ENCODE measurements at regions not wholly inside any gene's neighbourhood (a gene's known extent, or its start where the extent isn't known, plus 50 kb on each side); places are given as distances from the start of the nearest gene placed in this dataset.

DNA sequence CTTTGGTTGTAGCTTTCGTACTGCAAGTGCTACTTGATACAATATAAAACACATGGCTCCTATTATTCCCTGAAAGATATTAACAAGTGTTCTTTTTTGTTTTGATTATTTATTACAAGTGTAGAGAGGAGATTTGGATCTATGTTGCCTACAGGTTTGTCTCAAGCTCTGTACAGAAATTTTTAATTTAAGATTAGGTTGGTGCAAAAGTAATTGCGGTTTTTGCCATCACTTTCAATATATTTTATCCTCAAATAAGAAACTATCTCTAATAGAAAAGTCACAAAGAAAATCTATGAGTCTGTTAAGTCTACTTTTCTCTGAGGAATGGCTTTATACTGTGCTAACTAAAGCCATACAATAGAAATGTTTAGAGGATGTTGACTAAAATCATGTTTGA is 1086.1 kb downstream of the GRM8 start:
- DNase-seq (ENCODE audit: low spot score, unreplicated experiment), result no peak
- TF ChIP-seq, protein P1, sequence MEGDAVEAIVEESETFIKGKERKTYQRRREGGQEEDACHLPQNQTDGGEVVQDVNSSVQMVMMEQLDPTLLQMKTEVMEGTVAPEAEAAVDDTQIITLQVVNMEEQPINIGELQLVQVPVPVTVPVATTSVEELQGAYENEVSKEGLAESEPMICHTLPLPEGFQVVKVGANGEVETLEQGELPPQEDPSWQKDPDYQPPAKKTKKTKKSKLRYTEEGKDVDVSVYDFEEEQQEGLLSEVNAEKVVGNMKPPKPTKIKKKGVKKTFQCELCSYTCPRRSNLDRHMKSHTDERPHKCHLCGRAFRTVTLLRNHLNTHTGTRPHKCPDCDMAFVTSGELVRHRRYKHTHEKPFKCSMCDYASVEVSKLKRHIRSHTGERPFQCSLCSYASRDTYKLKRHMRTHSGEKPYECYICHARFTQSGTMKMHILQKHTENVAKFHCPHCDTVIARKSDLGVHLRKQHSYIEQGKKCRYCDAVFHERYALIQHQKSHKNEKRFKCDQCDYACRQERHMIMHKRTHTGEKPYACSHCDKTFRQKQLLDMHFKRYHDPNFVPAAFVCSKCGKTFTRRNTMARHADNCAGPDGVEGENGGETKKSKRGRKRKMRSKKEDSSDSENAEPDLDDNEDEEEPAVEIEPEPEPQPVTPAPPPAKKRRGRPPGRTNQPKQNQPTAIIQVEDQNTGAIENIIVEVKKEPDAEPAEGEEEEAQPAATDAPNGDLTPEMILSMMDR (IDR thresholded peaks at IDR 0.05; ENCODE audit: unreplicated experiment), result no peak
- H3K9me3 Mint-ChIP-seq (ENCODE audit: low read depth), result no peaks in the 10 kb centered on the region
- peaks cover 2% of the 10 kb centered on the region for H3K4me1 Mint-ChIP-seq (ENCODE audit: low read depth)
- H3K36me3 Mint-ChIP-seq (ENCODE audit: insufficient read depth), result no peaks in the 10 kb centered on the region
- no peaks in the 10 kb centered on the region for H3K27me3 Mint-ChIP-seq
- H3K27ac Mint-ChIP-seq, result no peak overlapping the region
- H3K4me3 Mint-ChIP-seq (ENCODE audit: low read depth), result no peak overlapping the region

DNA sequence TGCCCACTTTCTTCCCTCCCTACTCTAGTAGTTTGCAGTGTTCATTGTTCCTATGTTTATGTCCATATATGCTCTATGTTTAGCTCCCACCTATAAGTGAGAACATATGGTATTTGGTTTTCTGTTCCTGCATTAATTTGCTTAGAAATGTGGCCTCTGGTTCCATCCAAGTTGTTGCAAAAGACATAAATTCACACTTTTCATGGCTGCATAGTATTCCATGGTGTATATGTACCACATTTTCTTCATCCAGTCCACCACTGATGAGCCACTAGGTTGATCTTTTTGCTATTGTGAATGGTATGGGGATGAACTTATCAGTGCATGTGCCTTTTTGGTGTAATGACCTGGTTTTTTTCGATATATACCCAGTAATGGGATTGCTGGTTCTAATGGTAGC is 1089.1 kb downstream of the GRM8 start:
- no peak overlapping the region for H3K27ac Mint-ChIP-seq
- TF ChIP-seq, protein P1 (IDR thresholded peaks at IDR 0.05; ENCODE audit: unreplicated experiment), result no peak
- peaks cover 6% of the 10 kb centered on the region for H3K9me3 Mint-ChIP-seq (ENCODE audit: low read depth)
- peaks cover 2% of the 10 kb centered on the region for H3K4me1 Mint-ChIP-seq (ENCODE audit: low read depth)
- no peaks in the 10 kb centered on the region for H3K36me3 Mint-ChIP-seq (ENCODE audit: insufficient read depth)
- H3K27me3 Mint-ChIP-seq, result no peaks in the 10 kb centered on the region
- DNase-seq (ENCODE audit: low spot score, unreplicated experiment), result no peak
- no peak overlapping the region for H3K4me3 Mint-ChIP-seq (ENCODE audit: low read depth)

DNA sequence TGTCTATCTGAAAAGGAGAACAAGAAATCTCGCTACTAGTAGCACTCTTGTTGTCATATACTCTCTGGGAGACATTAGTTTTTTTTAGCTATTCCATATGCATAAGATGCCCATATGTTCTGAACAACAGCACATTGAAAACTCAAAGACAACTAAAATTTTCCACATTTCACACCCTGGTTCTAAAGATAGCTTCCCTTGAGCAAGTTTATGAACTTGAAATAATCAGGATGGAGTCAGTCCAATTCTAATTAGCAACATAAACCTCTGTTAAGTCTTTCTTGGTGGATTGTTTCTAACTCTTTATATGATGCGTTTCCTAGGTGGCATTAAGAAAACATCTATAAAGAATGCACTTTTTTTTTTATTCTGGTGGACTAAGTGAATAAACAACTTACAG is 1095.3 kb downstream of the GRM8 start:
- Mint-ChIP-seq H3K27me3 (no peaks in the 10 kb centered on the region), H3K4me3 (ENCODE audit: low read depth) (no peak overlapping the region), H3K9me3 (ENCODE audit: low read depth) (peaks cover 10% of the 10 kb centered on the region), H3K4me1 (ENCODE audit: low read depth) (peaks cover 4% of the 10 kb centered on the region), H3K27ac (no peak overlapping the region), H3K36me3 (ENCODE audit: insufficient read depth) (no peaks in the 10 kb centered on the region)
- DNase-seq (ENCODE audit: low spot score, unreplicated experiment), result no peak
- TF ChIP-seq, protein P1 (IDR thresholded peaks at IDR 0.05; ENCODE audit: unreplicated experiment), result no peak

DNA sequence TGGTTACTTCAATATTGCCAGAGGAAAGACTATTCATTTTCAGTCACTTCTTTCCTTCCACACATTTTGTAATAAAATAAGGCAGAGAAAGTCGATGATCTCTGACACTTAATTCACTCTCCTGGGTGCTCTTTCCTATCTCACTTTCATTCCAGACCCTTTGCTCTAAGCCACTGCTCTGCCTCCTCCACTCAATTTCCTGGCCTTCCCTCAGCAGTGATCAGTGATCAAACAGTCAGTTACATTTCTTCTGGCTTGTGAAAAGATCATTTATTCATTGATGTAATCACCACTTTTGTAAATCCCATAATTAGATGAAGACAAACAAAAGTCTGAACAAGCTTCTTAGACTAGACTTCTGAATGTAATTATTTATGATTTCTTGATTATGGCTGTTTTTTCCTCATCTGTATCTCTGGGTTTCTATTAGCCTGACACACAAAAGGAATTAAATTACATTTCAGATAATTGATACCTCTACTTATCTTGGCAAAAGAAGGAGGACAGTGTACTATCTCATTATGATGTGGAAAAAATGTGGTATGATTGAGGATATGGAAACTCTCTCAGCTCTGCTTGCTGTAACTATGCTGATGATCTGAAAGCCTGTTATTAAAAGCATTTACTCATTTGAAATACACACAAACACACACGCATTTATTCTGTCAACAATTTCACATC is 1102.3 kb downstream of the GRM8 start:
- Mint-ChIP-seq H3K36me3 (ENCODE audit: insufficient read depth) (no peaks in the 10 kb centered on the region), H3K27me3 (no peaks in the 10 kb centered on the region), H3K4me1 (ENCODE audit: low read depth) (peaks cover 4% of the 10 kb centered on the region), H3K27ac (no peak overlapping the region), H3K4me3 (ENCODE audit: low read depth) (no peak overlapping the region), H3K9me3 (ENCODE audit: low read depth) (no peaks in the 10 kb centered on the region)
- DNase-seq (ENCODE audit: low spot score, unreplicated experiment), result no peak
- TF ChIP-seq, protein P1 (IDR thresholded peaks at IDR 0.05; ENCODE audit: unreplicated experiment), result no peak

DNA sequence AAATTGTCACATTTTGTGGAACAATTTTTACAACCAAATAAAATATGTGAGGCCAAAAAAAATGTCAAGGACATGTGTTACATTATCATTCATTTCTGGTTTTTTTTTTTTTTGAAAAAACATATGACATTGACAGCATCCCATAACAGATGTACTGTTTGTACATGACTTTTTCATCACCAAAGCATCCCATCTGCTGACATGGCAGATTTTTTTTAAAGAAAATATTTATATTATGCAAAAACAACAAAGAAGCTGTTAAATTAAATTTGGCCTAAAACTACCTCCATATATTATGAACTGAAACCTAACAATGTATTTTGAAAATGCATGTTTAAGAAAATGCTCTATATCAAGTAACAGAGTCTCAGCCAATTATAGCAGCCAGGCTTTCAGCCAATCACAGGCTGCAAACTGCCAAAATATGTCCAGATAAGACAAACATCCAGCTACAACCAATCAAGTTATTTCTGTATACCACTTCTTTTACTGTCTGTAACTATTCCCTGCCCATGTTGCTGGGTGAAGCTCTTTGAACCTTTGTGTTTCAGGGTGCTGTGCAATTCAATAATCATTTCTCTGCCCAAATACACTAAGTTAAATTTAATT is 1111.8 kb downstream of the GRM8 start:
- TF ChIP-seq, protein P1 (IDR thresholded peaks at IDR 0.05; ENCODE audit: unreplicated experiment), result no peak
- H3K27me3 Mint-ChIP-seq, result no peaks in the 10 kb centered on the region
- H3K9me3 Mint-ChIP-seq (ENCODE audit: low read depth), result no peaks in the 10 kb centered on the region
- H3K36me3 Mint-ChIP-seq (ENCODE audit: insufficient read depth), result no peaks in the 10 kb centered on the region
- DNase-seq (ENCODE audit: low spot score, unreplicated experiment), result no peak
- no peak overlapping the region for H3K4me3 Mint-ChIP-seq (ENCODE audit: low read depth)
- no peaks in the 10 kb centered on the region for H3K4me1 Mint-ChIP-seq (ENCODE audit: low read depth)
- H3K27ac Mint-ChIP-seq, result no peak overlapping the region

Measured in progenitor cell of endocrine pancreas (in vitro differentiated cells).